ENCODE measurements at regions not wholly inside any gene's neighbourhood (a gene's known extent, or its start where the extent isn't known, plus 50 kb on each side); places are given as distances from the start of the nearest gene placed in this dataset.

- TF ChIP-seq CTCF (IDR thresholded peaks at IDR 0.05; ENCODE audit: low read length) (no peak), EZH2 (IDR thresholded peaks at IDR 0.05; ENCODE audit: borderline replicate concordance, low read length) (no peak)
Observed at GRCh38 chr7:47704936-47705335, 123.0 kb upstream of the TNS3 start.

All from OCI-LY1 (cell line).